SU-DHL-6 (cell line): ENCODE measurements at regions not wholly inside any gene's neighbourhood (a gene's known extent, or its start where the extent isn't known, plus 50 kb on each side); places are given as distances from the start of the nearest gene placed in this dataset.

Experiments
- EZH2phosphoT487 ChIP-seq: fragments of 200-600 bp; sonication (generic), shearing (Covaris generic); conservative IDR thresholded peaks from 2 replicates; pipeline ENCODE4 v1.6.1; 2018; ENCODE audit warnings: mild to moderate bottlenecking, antibody characterized with exemption, low read length, moderate library complexity, mixed read lengths
- TF ChIP-seq, protein P1 (sequence below): fragments of 200-600 bp; sonication (generic); IDR thresholded peaks from one replicate; pipeline ENCODE4 v1.5.1; 2017; ENCODE audit warnings: antibody characterized with exemption, mild to moderate bottlenecking, low read length, moderate library complexity; ENCODE audit not compliant: insufficient read depth, poor library complexity, severe bottlenecking

DNA sequence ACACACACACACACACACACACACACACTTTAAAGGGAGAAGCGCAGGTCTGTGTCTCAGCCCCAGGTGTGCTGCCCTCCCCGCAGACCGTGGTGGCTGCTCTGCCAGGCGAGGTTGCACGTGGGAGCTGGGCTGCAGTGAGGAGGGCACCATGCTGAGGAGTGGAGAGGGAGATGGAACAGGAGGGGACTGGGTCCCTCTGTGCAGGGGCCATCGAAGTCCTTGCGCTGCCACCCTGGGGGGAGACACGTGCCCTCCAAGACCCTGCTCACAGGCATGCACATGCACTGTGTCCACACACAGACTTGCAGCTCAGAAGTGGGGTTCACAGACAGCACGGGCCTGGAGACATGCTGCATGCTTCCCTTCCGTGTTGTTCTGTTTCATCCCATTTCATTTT lies 65.5 kb upstream of the HGFAC start:
- TF ChIP-seq, protein P1, sequence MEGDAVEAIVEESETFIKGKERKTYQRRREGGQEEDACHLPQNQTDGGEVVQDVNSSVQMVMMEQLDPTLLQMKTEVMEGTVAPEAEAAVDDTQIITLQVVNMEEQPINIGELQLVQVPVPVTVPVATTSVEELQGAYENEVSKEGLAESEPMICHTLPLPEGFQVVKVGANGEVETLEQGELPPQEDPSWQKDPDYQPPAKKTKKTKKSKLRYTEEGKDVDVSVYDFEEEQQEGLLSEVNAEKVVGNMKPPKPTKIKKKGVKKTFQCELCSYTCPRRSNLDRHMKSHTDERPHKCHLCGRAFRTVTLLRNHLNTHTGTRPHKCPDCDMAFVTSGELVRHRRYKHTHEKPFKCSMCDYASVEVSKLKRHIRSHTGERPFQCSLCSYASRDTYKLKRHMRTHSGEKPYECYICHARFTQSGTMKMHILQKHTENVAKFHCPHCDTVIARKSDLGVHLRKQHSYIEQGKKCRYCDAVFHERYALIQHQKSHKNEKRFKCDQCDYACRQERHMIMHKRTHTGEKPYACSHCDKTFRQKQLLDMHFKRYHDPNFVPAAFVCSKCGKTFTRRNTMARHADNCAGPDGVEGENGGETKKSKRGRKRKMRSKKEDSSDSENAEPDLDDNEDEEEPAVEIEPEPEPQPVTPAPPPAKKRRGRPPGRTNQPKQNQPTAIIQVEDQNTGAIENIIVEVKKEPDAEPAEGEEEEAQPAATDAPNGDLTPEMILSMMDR, result no peak
- no peak for TF ChIP-seq EZH2phosphoT487
